GM12878 (cell line): ENCODE measurements at regions not wholly inside any gene's neighbourhood (a gene's known extent, or its start where the extent isn't known, plus 50 kb on each side); places are given as distances from the start of the nearest gene placed in this dataset.

Experiments used
- CTCF ChIP-seq, 3 experiments: IDR thresholded peaks in 2 of 3; conservative IDR thresholded peaks in 1 of 3; 2 replicates each; pipeline ENCODE4 v1.5.1; 2011; ENCODE audit warnings: low read depth in 3 of 3, low read length in 3 of 3, mild to moderate bottlenecking in 3 of 3, control low read depth in 2 of 3, moderate library complexity in 2 of 3, inconsistent platforms in 1 of 3, mixed read lengths in 1 of 3; ENCODE audit not compliant: control insufficient read depth in 2 of 3, insufficient read depth in 1 of 3; ENCODE audit errors: extremely low read depth in 1 of 3
- EZH2 ChIP-seq: IDR thresholded peaks from 2 replicates; pipeline ENCODE4 v1.6.1; 2012; ENCODE audit warnings: low read depth, mild to moderate bottlenecking, control low read depth, inconsistent platforms, low read length, borderline replicate concordance; ENCODE audit not compliant: control insufficient read depth
- MAX ChIP-seq: IDR thresholded peaks from 2 replicates; pipeline ENCODE4 v1.6.1; 2012; ENCODE audit warnings: low read depth, low read length, improper control_type of control experiment
- POLR2AphosphoS5 ChIP-seq: IDR thresholded peaks from 2 replicates; pipeline ENCODE4 v1.6.1; 2011; ENCODE audit warnings: mild to moderate bottlenecking, low read length, inconsistent platforms

- TF ChIP-seq MAX (no peak), CTCF (IDR thresholded peaks at IDR 0.05 in 2 of 3, conservative IDR thresholded peaks at IDR 0.05 in 1 of 3; ENCODE audit: control insufficient read depth in 2 of 3, extremely low read depth in 1 of 3, insufficient read depth in 1 of 3, low read depth in 3 of 3, low read length in 3 of 3) (no peak), EZH2 (no peak), POLR2AphosphoS5 (no peak)
These were observed 479.9 kb upstream of the CDH11 start for GRCh38 chr16:65601781-65602180.
